Kidney (tissue), 13 donors: ENCODE measurements at regions not wholly inside any gene's neighbourhood (a gene's known extent, or its start where the extent isn't known, plus 50 kb on each side); places are given as distances from the start of the nearest gene placed in this dataset.

Experiments
- DNase-seq, 5 donors: peaks; one replicate each; pipeline ENCODE4 v3.0.0-alpha.2; 2013 to 2020
- FAIRE-seq: peaks from 2 replicates; lab custom pipeline; 2012; peaks lifted over from hg19 to GRCh38; lab: Jason Lieb, UNC
- H3K27ac ChIP-seq, 2 donors: one replicate each; pipeline ENCODE4 v1.7.0; 2013; ENCODE audit warnings: low read depth in 2 of 2, low read length in 2 of 2, inconsistent platforms in 1 of 2
- H3K27me3 ChIP-seq: one replicate; pipeline ENCODE4 v1.7.1; 2013; ENCODE audit warnings: low read length, inconsistent platforms; ENCODE audit not compliant: control insufficient read depth, insufficient read depth
- H3K36me3 ChIP-seq, 3 donors: one replicate each; pipeline versions ENCODE4 v1.7.0 to v1.7.1; 2013; ENCODE audit warnings: low read length in 3 of 3, control low read depth in 1 of 3, inconsistent platforms in 1 of 3; ENCODE audit not compliant: insufficient read depth in 3 of 3, control insufficient read depth in 2 of 3
- H3K4me1 ChIP-seq, 3 donors: one replicate each; pipeline versions ENCODE4 v1.7.0 to v1.7.1; 2013; ENCODE audit warnings: low read length in 3 of 3, inconsistent platforms in 1 of 3, low read depth in 1 of 3; ENCODE audit not compliant: control insufficient read depth in 2 of 3, insufficient read depth in 2 of 3
- H3K4me3 ChIP-seq, 3 donors: one replicate each; pipeline versions ENCODE4 v1.7.0 to v1.8.1; 2013; ENCODE audit warnings: low read length in 3 of 3, control low read depth in 1 of 3, inconsistent platforms in 1 of 3
- H3K9ac ChIP-seq, 3 donors: one replicate each; pipeline versions ENCODE4 v1.7.0 to v1.7.1; 2013; ENCODE audit warnings: low read length in 3 of 3, control low read depth in 1 of 3, inconsistent platforms in 1 of 3
- H3K9me3 ChIP-seq, 3 donors: one replicate each; pipeline versions ENCODE4 v1.7.0 to v1.7.1; 2013; ENCODE audit warnings: low read length in 3 of 3, control low read depth in 1 of 3, inconsistent platforms in 1 of 3; ENCODE audit not compliant: control insufficient read depth in 2 of 3, insufficient read depth in 1 of 3
- CTCF ChIP-seq: IDR thresholded peaks from 3 replicates; pipeline ENCODE4 v1.5.1; 2012; ENCODE audit warnings: mild to moderate bottlenecking, moderate library complexity, borderline replicate concordance; ENCODE audit not compliant: insufficient read depth; ENCODE audit errors: extremely low read depth
- intact Hi-C: fragments of 100-400 bp; cut with DNase I; formaldehyde crosslinking; loops from one replicate; pipeline ENCODE4 v1.11.1; 2022
- donor health status: control.
- donor health status: control.
- donor health status: control.
- donor health status: control.
- donor health status: control.
- donor health status: DM: yes; HTN: yes; CAD: no.
- donor health status: Normal renal cell carcinoma (clear cell type).

GRCh38 chr14:26175658-26176057 lies 422.2 kb downstream of the NOVA1 start:
- H3K9ac ChIP-seq = no peak overlapping the region
- no peak overlapping the region for H3K4me3 ChIP-seq
- TF ChIP-seq CTCF = no peak
- no peaks in the 10 kb centered on the region for H3K9me3 ChIP-seq
- no peaks in the 10 kb centered on the region for H3K4me1 ChIP-seq
- H3K27me3 ChIP-seq = no peaks in the 10 kb centered on the region
- intact Hi-C loops = no loop called here
- H3K36me3 ChIP-seq = no peaks in the 10 kb centered on the region
- FAIRE-seq = no peak
- no peak overlapping the region for H3K27ac ChIP-seq
- DNase-seq = no peak

GRCh38 chr14:26174395-26174794 lies 423.4 kb downstream of the NOVA1 start:
- Histone ChIP-seq H3K4me3 (no peak overlapping the region), H3K27me3 (no peaks in the 10 kb centered on the region), H3K36me3 (no peaks in the 10 kb centered on the region), H3K27ac (no peak overlapping the region), H3K9me3 (no peaks in the 10 kb centered on the region), H3K9ac (no peak overlapping the region), H3K4me1 (no peaks in the 10 kb centered on the region)
- TF ChIP-seq CTCF = no peak
- FAIRE-seq (no peak), DNase-seq (no peak)
- intact Hi-C loops = no loop called here

- Histone ChIP-seq H3K4me1 (no peaks in the 10 kb centered on the region), H3K4me3 (no peak overlapping the region), H3K27me3 (no peaks in the 10 kb centered on the region), H3K27ac (no peak overlapping the region), H3K36me3 (no peaks in the 10 kb centered on the region), H3K9ac (no peak overlapping the region), H3K9me3 (no peaks in the 10 kb centered on the region)
- no peak for FAIRE-seq
- DNase-seq = no peak
- no peak for TF ChIP-seq CTCF
- intact Hi-C loops = no loop called here
Observed at GRCh38 chr14:26173581-26174110, 424.2 kb downstream of the NOVA1 start.

- intact Hi-C loops = no loop called here
- no peak for TF ChIP-seq CTCF
- Histone ChIP-seq H3K27me3 (no peaks in the 10 kb centered on the region), H3K4me1 (no peaks in the 10 kb centered on the region), H3K36me3 (no peaks in the 10 kb centered on the region), H3K9me3 (no peaks in the 10 kb centered on the region), H3K4me3 (no peak overlapping the region), H3K9ac (no peak overlapping the region), H3K27ac (no peak overlapping the region)
- FAIRE-seq (no peak), DNase-seq (no peak)
Observed at GRCh38 chr14:26172396-26172795, 425.4 kb downstream of the NOVA1 start.
